Gastroesophageal sphincter (tissue), 4 donors: ENCODE measurements at regions not wholly inside any gene's neighbourhood (a gene's known extent, or its start where the extent isn't known, plus 50 kb on each side); places are given as distances from the start of the nearest gene placed in this dataset.

ENCODE experiments used
- ATAC-seq: fragments of 150-250 bp; one replicate; pipeline ENCODE4 v1.9.1; 2016; ENCODE audit warnings: mild to moderate bottlenecking, moderate library complexity
- H3K27ac ChIP-seq, 4 donors: fragments of 200-600 bp; sonication (generic) in 3 of 4; 1 replicate in 3 of 4; 2 replicates in 1 of 4; pipeline ENCODE4 v1.5.1; 2016 to 2019
- H3K27me3 ChIP-seq: fragments of 200-600 bp; sonication (generic); one replicate; pipeline ENCODE4 v1.5.1; 2019
- H3K36me3 ChIP-seq, 2 donors: fragments of 200-600 bp; sonication (generic); one replicate each; pipeline ENCODE4 v1.5.1; 2019; ENCODE audit warnings: control low read depth in 1 of 2
- H3K4me1 ChIP-seq, 3 donors: fragments of 200-600 bp; sonication (generic); 1 replicate in 2 of 3; 2 replicates in 1 of 3; pipeline ENCODE4 v1.5.1; 2016 to 2019; ENCODE audit warnings: control low read depth in 2 of 3
- H3K4me3 ChIP-seq, 2 donors: fragments of 200-600 bp; sonication (generic); one replicate each; pipeline ENCODE4 v1.5.1; 2019; ENCODE audit warnings: mild to moderate bottlenecking in 1 of 2, moderate library complexity in 1 of 2
- H3K9me3 ChIP-seq, 3 donors: fragments of 200-600 bp; sonication (generic); one replicate each; pipeline ENCODE4 v1.5.1; 2017 to 2019; ENCODE audit warnings: control low read depth in 2 of 3
- EP300 ChIP-seq: sonication (generic); formaldehyde crosslinking; IDR thresholded peaks from one replicate; pipeline ENCODE4 v1.6.1; 2017; ENCODE audit warnings: antibody characterized with exemption, mild to moderate bottlenecking
- POLR2A ChIP-seq, 2 donors: fragments of 450-650 bp; IDR thresholded peaks; one replicate each; pipeline ENCODE4 v1.6.1; 2017; ENCODE audit warnings: antibody characterized with exemption in 2 of 2, mild to moderate bottlenecking in 2 of 2, moderate library complexity in 1 of 2
- POLR2AphosphoS5 ChIP-seq: sonication (generic); formaldehyde crosslinking; IDR thresholded peaks from one replicate; pipeline ENCODE4 v1.6.1; 2017; ENCODE audit warnings: antibody characterized with exemption
- WGBS, 2 donors: methylation state at CpG; one replicate each; pipeline ENCODE4 v1.1.5; 2018; ENCODE audit warnings: low coverage in 1 of 2; 5-methylcytosine and 5-hydroxymethylcytosine counted together
- TF ChIP-seq, protein P1 (sequence below), 4 experiments: fragments of 200-600 bp in 2 of 4; fragments of 450-650 bp in 2 of 4; sonication (generic) in 1 of 4; IDR thresholded peaks; one replicate each; pipeline ENCODE4 v1.5.1; 2017 to 2019; ENCODE audit warnings: antibody characterized with exemption in 4 of 4, mild to moderate bottlenecking in 2 of 4, moderate library complexity in 2 of 4

DNA sequence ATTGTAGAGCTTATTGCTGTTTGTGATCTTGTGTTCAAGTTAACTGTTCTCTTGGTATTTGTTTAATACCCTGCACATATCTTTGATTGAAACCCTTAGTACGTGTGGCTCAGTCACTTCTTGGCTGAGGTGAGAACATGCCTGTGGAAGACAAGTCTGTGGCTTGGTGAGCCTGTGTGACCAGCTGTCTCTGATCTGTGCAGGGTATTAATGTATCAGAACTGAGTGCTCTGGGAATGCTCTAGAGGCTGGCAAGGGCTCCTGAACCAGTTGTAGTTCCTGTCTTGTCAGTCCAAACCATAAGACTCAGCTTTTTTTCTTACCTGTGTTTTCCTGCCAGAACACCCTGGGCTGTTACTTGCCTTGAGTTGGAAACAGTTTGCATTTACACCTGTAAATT, 52.4 kb upstream of the EPHA4 start:
- H3K27ac ChIP-seq, result no peak overlapping the region
- no peaks in the 10 kb centered on the region for H3K4me1 ChIP-seq
- no peak overlapping the region for H3K4me3 ChIP-seq
- H3K9me3 ChIP-seq, result no peaks in the 10 kb centered on the region
- no peaks in the 10 kb centered on the region for H3K36me3 ChIP-seq
- no CpG with 5 or more reads among the region's 1 CpG for WGBS, 2 donors
- TF ChIP-seq, protein P1, sequence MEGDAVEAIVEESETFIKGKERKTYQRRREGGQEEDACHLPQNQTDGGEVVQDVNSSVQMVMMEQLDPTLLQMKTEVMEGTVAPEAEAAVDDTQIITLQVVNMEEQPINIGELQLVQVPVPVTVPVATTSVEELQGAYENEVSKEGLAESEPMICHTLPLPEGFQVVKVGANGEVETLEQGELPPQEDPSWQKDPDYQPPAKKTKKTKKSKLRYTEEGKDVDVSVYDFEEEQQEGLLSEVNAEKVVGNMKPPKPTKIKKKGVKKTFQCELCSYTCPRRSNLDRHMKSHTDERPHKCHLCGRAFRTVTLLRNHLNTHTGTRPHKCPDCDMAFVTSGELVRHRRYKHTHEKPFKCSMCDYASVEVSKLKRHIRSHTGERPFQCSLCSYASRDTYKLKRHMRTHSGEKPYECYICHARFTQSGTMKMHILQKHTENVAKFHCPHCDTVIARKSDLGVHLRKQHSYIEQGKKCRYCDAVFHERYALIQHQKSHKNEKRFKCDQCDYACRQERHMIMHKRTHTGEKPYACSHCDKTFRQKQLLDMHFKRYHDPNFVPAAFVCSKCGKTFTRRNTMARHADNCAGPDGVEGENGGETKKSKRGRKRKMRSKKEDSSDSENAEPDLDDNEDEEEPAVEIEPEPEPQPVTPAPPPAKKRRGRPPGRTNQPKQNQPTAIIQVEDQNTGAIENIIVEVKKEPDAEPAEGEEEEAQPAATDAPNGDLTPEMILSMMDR (IDR thresholded peaks at IDR 0.05), result no peak
- no peak for TF ChIP-seq POLR2A (IDR thresholded peaks at IDR 0.05)
- TF ChIP-seq POLR2AphosphoS5, result no peak
- TF ChIP-seq EP300, result no peak
- no peaks in the 10 kb centered on the region for H3K27me3 ChIP-seq
- ATAC-seq, result no peak
